ENCODE measurements at regions not wholly inside any gene's neighbourhood (a gene's known extent, or its start where the extent isn't known, plus 50 kb on each side); places are given as distances from the start of the nearest gene placed in this dataset.

DNA sequence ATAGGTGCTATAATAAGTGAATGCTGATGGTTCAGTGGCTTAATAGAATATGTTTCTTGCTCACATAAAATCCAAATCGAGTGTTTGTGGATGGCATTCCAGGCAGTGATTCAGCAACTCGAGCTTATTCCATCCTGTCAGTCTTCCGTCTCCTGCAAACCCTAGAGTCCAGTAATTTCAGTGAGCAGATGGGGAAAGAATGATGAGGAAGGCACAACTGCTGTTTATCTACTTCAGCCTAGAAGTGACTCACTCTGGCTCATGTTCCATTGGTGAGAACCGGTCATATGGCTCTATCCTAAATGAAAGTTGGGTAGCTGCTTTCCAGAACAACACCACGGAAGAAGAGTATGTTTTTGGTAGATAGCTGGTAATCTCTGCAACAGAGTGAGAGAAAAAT is 421.8 kb upstream of the PDE3A start:
- Histone ChIP-seq H3K27me3 (no peaks in the 10 kb centered on the region), H3K4me1 (ENCODE audit: low read depth) (no peaks in the 10 kb centered on the region), H3K36me3 (no peaks in the 10 kb centered on the region), H3K4me3 (no peak overlapping the region), H3K27ac (no peak overlapping the region), H3K9me3 (ENCODE audit: low read depth) (no peaks in the 10 kb centered on the region)
- TF ChIP-seq, protein P1, sequence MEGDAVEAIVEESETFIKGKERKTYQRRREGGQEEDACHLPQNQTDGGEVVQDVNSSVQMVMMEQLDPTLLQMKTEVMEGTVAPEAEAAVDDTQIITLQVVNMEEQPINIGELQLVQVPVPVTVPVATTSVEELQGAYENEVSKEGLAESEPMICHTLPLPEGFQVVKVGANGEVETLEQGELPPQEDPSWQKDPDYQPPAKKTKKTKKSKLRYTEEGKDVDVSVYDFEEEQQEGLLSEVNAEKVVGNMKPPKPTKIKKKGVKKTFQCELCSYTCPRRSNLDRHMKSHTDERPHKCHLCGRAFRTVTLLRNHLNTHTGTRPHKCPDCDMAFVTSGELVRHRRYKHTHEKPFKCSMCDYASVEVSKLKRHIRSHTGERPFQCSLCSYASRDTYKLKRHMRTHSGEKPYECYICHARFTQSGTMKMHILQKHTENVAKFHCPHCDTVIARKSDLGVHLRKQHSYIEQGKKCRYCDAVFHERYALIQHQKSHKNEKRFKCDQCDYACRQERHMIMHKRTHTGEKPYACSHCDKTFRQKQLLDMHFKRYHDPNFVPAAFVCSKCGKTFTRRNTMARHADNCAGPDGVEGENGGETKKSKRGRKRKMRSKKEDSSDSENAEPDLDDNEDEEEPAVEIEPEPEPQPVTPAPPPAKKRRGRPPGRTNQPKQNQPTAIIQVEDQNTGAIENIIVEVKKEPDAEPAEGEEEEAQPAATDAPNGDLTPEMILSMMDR (IDR thresholded peaks at IDR 0.05; ENCODE audit: low read depth, low read length), result no peak
- DNase-seq (ENCODE audit: low read depth in 1 of 2, low spot score in 1 of 2), result peak in 1 of 2 donors; percentile 94

DNA sequence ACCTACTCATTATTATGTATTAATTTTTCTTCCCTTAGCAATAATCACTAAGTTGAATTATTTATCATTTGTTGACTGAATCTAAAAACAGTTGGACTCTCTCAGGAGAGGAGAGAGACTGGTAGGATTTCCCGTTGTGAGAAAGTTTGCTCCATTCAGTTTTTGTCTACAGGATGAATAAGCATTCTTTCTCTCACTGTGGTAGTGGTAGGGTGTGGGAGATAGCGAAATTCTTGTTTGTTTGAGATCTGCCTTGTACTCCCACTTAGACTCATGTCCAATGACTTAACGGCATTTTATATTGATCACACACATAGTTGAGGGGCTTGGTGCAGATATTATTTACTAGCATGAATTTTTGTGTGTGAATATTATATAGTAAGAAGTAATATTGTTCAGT is 421.0 kb upstream of the PDE3A start:
- TF ChIP-seq, protein P1 (IDR thresholded peaks at IDR 0.05; ENCODE audit: low read depth, low read length), result no peak
- no peaks in the 10 kb centered on the region for H3K36me3 ChIP-seq

DNA sequence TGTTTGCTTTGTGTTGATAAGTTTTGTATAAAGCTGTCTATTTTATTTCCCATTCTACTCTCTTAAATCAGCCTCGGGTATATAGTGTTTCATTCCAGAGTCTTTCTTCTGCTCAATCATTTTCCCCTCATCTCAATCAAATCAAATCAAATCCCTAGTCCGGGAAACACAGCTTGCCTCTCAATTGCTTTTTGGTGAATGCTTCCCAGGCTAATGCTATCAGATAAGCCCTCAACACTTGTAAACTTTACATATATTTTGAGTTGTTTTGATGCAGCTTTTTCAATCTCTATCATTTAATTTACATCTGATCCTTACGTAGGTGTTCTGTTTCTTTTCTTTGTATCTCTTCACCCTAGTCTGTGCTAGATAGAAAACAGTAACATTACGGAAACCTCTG is 416.7 kb upstream of the PDE3A start:
- TF ChIP-seq, protein P1 (IDR thresholded peaks at IDR 0.05; ENCODE audit: low read depth, low read length), result no peak
- peaks cover 8% of the 10 kb centered on the region for H3K4me1 ChIP-seq (ENCODE audit: low read depth)
- no peak overlapping the region for H3K4me3 ChIP-seq
- no peaks in the 10 kb centered on the region for H3K27me3 ChIP-seq
- H3K36me3 ChIP-seq, result no peaks in the 10 kb centered on the region
- no peak overlapping the region for H3K27ac ChIP-seq
- no peak for DNase-seq (ENCODE audit: low read depth in 1 of 2, low spot score in 1 of 2)
- H3K9me3 ChIP-seq (ENCODE audit: low read depth), result no peaks in the 10 kb centered on the region

More for the DNA sequence above, 421.0 kb upstream of the PDE3A start:
- Histone ChIP-seq H3K4me1 (ENCODE audit: low read depth) (no peaks in the 10 kb centered on the region), H3K27me3 (no peaks in the 10 kb centered on the region), H3K4me3 (no peak overlapping the region), H3K9me3 (ENCODE audit: low read depth) (no peaks in the 10 kb centered on the region), H3K27ac (no peak overlapping the region)
- DNase-seq (ENCODE audit: low read depth in 1 of 2, low spot score in 1 of 2), result peak in 1 of 2 donors; percentile 22

GRCh38 chr12:19953734-19954133 is 414.6 kb upstream of the PDE3A start:
- Histone ChIP-seq H3K27me3 (no peaks in the 10 kb centered on the region), H3K4me1 (ENCODE audit: low read depth) (peaks cover 8% of the 10 kb centered on the region), H3K9me3 (ENCODE audit: low read depth) (no peaks in the 10 kb centered on the region), H3K4me3 (no peak overlapping the region), H3K27ac (peak overlapping the region; percentile 4), H3K36me3 (no peaks in the 10 kb centered on the region)
- TF ChIP-seq, protein P1 (IDR thresholded peaks at IDR 0.05; ENCODE audit: low read depth, low read length), result no peak
- DNase-seq (ENCODE audit: low read depth in 1 of 2, low spot score in 1 of 2), result no peak

DNA sequence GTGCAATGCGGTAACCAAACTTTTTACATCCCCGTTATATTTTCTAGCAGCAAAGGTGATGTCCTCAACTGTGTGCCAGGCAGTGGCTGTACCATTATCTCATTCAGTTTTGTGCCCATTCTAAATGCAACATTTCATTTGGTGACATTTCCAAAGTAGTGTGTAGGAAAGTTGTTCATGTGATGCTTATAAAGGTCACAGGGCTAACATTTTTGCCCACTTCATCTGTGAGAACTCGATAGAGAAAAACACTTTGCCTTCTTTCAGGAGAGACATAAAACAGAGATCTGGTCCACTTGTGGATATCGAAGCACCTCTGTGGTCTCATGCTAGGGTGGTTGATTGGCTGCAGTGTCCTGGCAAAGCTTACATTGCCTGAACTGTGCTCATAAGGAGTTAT is 414.2 kb upstream of the PDE3A start:
- Histone ChIP-seq H3K27me3 (no peaks in the 10 kb centered on the region), H3K27ac (peak overlapping the region; percentile 4), H3K9me3 (ENCODE audit: low read depth) (no peaks in the 10 kb centered on the region), H3K36me3 (no peaks in the 10 kb centered on the region), H3K4me3 (no peak overlapping the region), H3K4me1 (ENCODE audit: low read depth) (peaks cover 8% of the 10 kb centered on the region)
- peak in 1 of 2 donors; percentile 9 for DNase-seq (ENCODE audit: low read depth in 1 of 2, low spot score in 1 of 2)
- TF ChIP-seq, protein P1 (IDR thresholded peaks at IDR 0.05; ENCODE audit: low read depth, low read length), result no peak

Data from cardiac muscle cell (in vitro differentiated cells and primary cell).